ENCODE measurements at regions not wholly inside any gene's neighbourhood (a gene's known extent, or its start where the extent isn't known, plus 50 kb on each side); places are given as distances from the start of the nearest gene placed in this dataset.
"Not testable (repeated sequence)": the region's sequence is repeated elsewhere in the genome, so short reads cannot be mapped to it uniquely, and the experiment has no call there.

- H3K27ac ChIP-seq: not testable (repeated sequence)
Measured at GRCh38 chr6:60760928-60761327, 1525.1 kb downstream of the KHDRBS2 start.

- not testable (repeated sequence) for H3K27ac ChIP-seq
Measured at GRCh38 chr6:60759149-60759825, 1526.7 kb downstream of the KHDRBS2 start.

GRCh38 chr6:60758725-60759124, 1527.3 kb downstream of the KHDRBS2 start:
- H3K27ac ChIP-seq: not testable (repeated sequence)

GRCh38 chr6:60754879-60755278, 1531.1 kb downstream of the KHDRBS2 start:
- no peak overlapping the region for H3K27ac ChIP-seq
- TF ChIP-seq CTCF (conservative IDR thresholded peaks at IDR 0.05) (peak; percentile 22), ZFX (IDR thresholded peaks at IDR 0.05) (no peak)

- not testable (repeated sequence) for H3K27ac ChIP-seq
Measured at GRCh38 chr6:60750353-60751081, 1535.5 kb downstream of the KHDRBS2 start.

- H3K27ac ChIP-seq: not testable (repeated sequence)
Measured at GRCh38 chr6:60747765-60748556, 1538.1 kb downstream of the KHDRBS2 start.

- H3K27ac ChIP-seq: not testable (repeated sequence)
Measured at GRCh38 chr6:60737764-60738425, 1548.1 kb downstream of the KHDRBS2 start.

- H3K27ac ChIP-seq: not testable (repeated sequence)
Measured at GRCh38 chr6:60737315-60737714, 1548.7 kb downstream of the KHDRBS2 start.

- H3K27ac ChIP-seq: not testable (repeated sequence)
Measured at GRCh38 chr6:60723935-60724334, 1562.1 kb downstream of the KHDRBS2 start.

GRCh38 chr6:60695232-60695631, 1590.8 kb downstream of the KHDRBS2 start:
- TF ChIP-seq CTCF (conservative IDR thresholded peaks at IDR 0.05) (no peak), ZFX (IDR thresholded peaks at IDR 0.05) (no peak)
- no peak overlapping the region for H3K27ac ChIP-seq

GRCh38 chr6:60687085-60687484, 1598.9 kb downstream of the KHDRBS2 start:
- TF ChIP-seq ZFX (IDR thresholded peaks at IDR 0.05) (no peak), CTCF (conservative IDR thresholded peaks at IDR 0.05) (no peak)
- H3K27ac ChIP-seq: no peak overlapping the region
